HCT116 (cell line): ENCODE measurements at regions not wholly inside any gene's neighbourhood (a gene's known extent, or its start where the extent isn't known, plus 50 kb on each side); places are given as distances from the start of the nearest gene placed in this dataset.

Source experiments
- ATAC-seq: fragments of 200-7000 bp; cut with Tn5 transposase; 2 replicates; pipeline ENCODE4 v1.9.1; 2020; ENCODE audit warnings: mild to moderate bottlenecking, moderate library complexity
- BruUV-seq: library from RNA; stranded (reverse); fragments of 400-500 nt; replicated peaks from 2 replicates; lab custom pipeline; 2021; lab: Mats Ljungman, UMichigan
- CTCF ChIA-PET: fragments of 300-600 bp; sonication (Branson Sonifier 250); formaldehyde crosslinking; loops from one replicate; lab custom pipeline; 2021; ENCODE audit warnings: antibody characterized with exemption; lab: Charles Lee
- POLR2A ChIA-PET: fragments of 300-600, 350-600 bp; sonication (Branson Sonifier 250); formaldehyde crosslinking; loops from one replicate; lab custom pipeline; 2021; ENCODE audit warnings: antibody characterized with exemption; lab: Charles Lee
- RAD21 ChIA-PET, 2 experiments: fragments of 300-600 bp; sonication (Branson Sonifier 250); formaldehyde crosslinking; loops; one replicate each; lab custom pipeline; 2023; ENCODE audit warnings: low total read pairs in 2 of 2; ENCODE audit not compliant: uncharacterized antibody in 2 of 2, unreplicated experiment in 2 of 2, low non-redundant PET in 1 of 2; lab: Charles Lee
- DNase-seq: peaks from one replicate; pipeline ENCODE4 v3.0.0-alpha.2; 2010; ENCODE audit warnings: low read depth, low spot score
- H2AFZ ChIP-seq: fragments of 200-600 bp; shearing (Covaris generic), sonication (generic); 2 replicates; pipeline ENCODE4 v1.6.1; 2017; ENCODE audit warnings: low read depth, mixed run types, mixed read lengths, antibody characterized with exemption, low read length; ENCODE audit not compliant: poor library complexity, severe bottlenecking
- H3K27ac ChIP-seq: 2 replicates; pipeline ENCODE4 v1.5.1; 2012; ENCODE audit warnings: low read depth, low read length
- H3K27me3 ChIP-seq: fragments of 200-600 bp; sonication (generic); 2 replicates; pipeline ENCODE4 v1.6.1; 2016; ENCODE audit warnings: mixed run types, low read length, mixed read lengths; ENCODE audit not compliant: insufficient read depth
- H3K36me3 ChIP-seq, 2 experiments: fragments of 200-500 bp in 1 of 2; fragments of 200-600 bp in 1 of 2; sonication (Bioruptor generic) in 1 of 2; sonication (generic) in 1 of 2; 2 replicates each; pipeline versions ENCODE4 v1.5.1 to v1.6.1; 2014 to 2016; ENCODE audit warnings: low read length in 2 of 2, inconsistent platforms in 1 of 2, mixed read lengths in 1 of 2, mixed run types in 1 of 2; ENCODE audit not compliant: insufficient read depth in 2 of 2, control insufficient read depth in 1 of 2
- H3K4me1 ChIP-seq, 2 experiments: fragments of 200-600 bp in 1 of 2; sonication (generic) in 1 of 2; 2 replicates each; pipeline versions ENCODE4 v1.5.1 to v1.6.1; 2012 to 2017; ENCODE audit warnings: low read length in 2 of 2, inconsistent platforms in 1 of 2, mild to moderate bottlenecking in 1 of 2, mixed read lengths in 1 of 2, mixed run types in 1 of 2, moderate library complexity in 1 of 2; ENCODE audit not compliant: insufficient read depth in 2 of 2, control insufficient read depth in 1 of 2
- H3K4me2 ChIP-seq: fragments of 200-600 bp; sonication (generic); 2 replicates; pipeline ENCODE4 v1.6.1; 2017; ENCODE audit warnings: mixed run types, low read length, mixed read lengths
- H3K4me3 ChIP-seq, 2 experiments: fragments of 200-600 bp in 1 of 2; sonication (generic) in 1 of 2; replicated peaks in 1 of 2; 2 replicates each; pipeline ENCODE4 v1.5.1; 2011 to 2016; ENCODE audit warnings: low read length in 2 of 2, control low read depth in 1 of 2, low read depth in 1 of 2, mild to moderate bottlenecking in 1 of 2, mixed read lengths in 1 of 2, mixed run types in 1 of 2
- H3K79me2 ChIP-seq: fragments of 200-600 bp; sonication (generic); 2 replicates; pipeline ENCODE4 v1.6.1; 2017; ENCODE audit warnings: mild to moderate bottlenecking, mixed run types, low read length, moderate library complexity, mixed read lengths; ENCODE audit not compliant: insufficient read depth
- H3K9ac ChIP-seq: fragments of 200-600 bp; sonication (generic); 2 replicates; pipeline ENCODE4 v1.6.1; 2016; ENCODE audit warnings: low read length, mixed read lengths
- H3K9me2 ChIP-seq: fragments of 200-600 bp; sonication (generic), shearing (Covaris generic); 2 replicates; pipeline ENCODE4 v1.6.1; 2017; ENCODE audit warnings: mixed run types, mild to moderate bottlenecking, moderate library complexity; ENCODE audit not compliant: insufficient read depth
- H3K9me3 ChIP-seq, 2 experiments: fragments of 200-500 bp in 1 of 2; fragments of 200-600 bp in 1 of 2; sonication (Bioruptor generic) in 1 of 2; sonication (generic) in 1 of 2; 2 replicates each; pipeline ENCODE4 v1.6.1; 2014 to 2017; ENCODE audit warnings: low read length in 2 of 2, mixed read lengths in 2 of 2, inconsistent platforms in 1 of 2, low read depth in 1 of 2, mild to moderate bottlenecking in 1 of 2, mixed run types in 1 of 2, moderate library complexity in 1 of 2; ENCODE audit not compliant: control insufficient read depth in 1 of 2, insufficient read depth in 1 of 2
- H4K20me1 ChIP-seq: fragments of 200-600 bp; sonication (generic), shearing (Covaris generic); 2 replicates; pipeline ENCODE4 v1.6.1; 2017; ENCODE audit warnings: mixed run types, mild to moderate bottlenecking, moderate library complexity; ENCODE audit not compliant: insufficient read depth
- CTCF ChIP-seq, 3 experiments: fragments of 200-600 bp in 1 of 3; sonication (generic) in 1 of 3; IDR thresholded peaks in 2 of 3; conservative IDR thresholded peaks in 1 of 3; 2 replicates each; pipeline ENCODE4 v1.5.1; 2012 to 2017; ENCODE audit warnings: low read depth in 2 of 3, low read length in 2 of 3, antibody characterized with exemption in 1 of 3, borderline replicate concordance in 1 of 3, control low read depth in 1 of 3, mild to moderate bottlenecking in 1 of 3, mixed read lengths in 1 of 3, mixed run types in 1 of 3, moderate library complexity in 1 of 3; ENCODE audit not compliant: insufficient read depth in 1 of 3
- EGR1 ChIP-seq: IDR thresholded peaks from 2 replicates; pipeline ENCODE4 v1.6.1; 2012; ENCODE audit warnings: low read depth
- EZH2 ChIP-seq: fragments of 200-600 bp; sonication (generic); IDR thresholded peaks from 2 replicates; pipeline ENCODE4 v1.6.1; 2017; ENCODE audit warnings: antibody characterized with exemption, mixed run types
- JUND ChIP-seq: IDR thresholded peaks from 2 replicates; pipeline ENCODE4 v1.6.1; 2012
- MAX ChIP-seq: IDR thresholded peaks from 2 replicates; pipeline ENCODE4 v1.6.1; 2012
- POLR2A ChIP-seq: IDR thresholded peaks from 2 replicates; pipeline ENCODE4 v1.7.0; 2011; ENCODE audit warnings: borderline replicate concordance; ENCODE audit not compliant: insufficient read depth, insufficient read length; ENCODE audit errors: extremely low read depth
- POLR2AphosphoS5 ChIP-seq: IDR thresholded peaks from 2 replicates; pipeline ENCODE4 v1.6.1; 2011; ENCODE audit warnings: mild to moderate bottlenecking, low read depth, low read length, moderate library complexity
- RAD21 ChIP-seq: IDR thresholded peaks from 2 replicates; pipeline ENCODE4 v1.6.1; 2012; ENCODE audit warnings: low read depth, mild to moderate bottlenecking
- REST ChIP-seq: IDR thresholded peaks from 2 replicates; pipeline ENCODE4 v1.6.1; 2012; ENCODE audit warnings: low read depth
- YY1 ChIP-seq: IDR thresholded peaks from 2 replicates; pipeline ENCODE4 v1.6.1; 2011; ENCODE audit warnings: low read length, low read depth, moderate library complexity, mild to moderate bottlenecking; ENCODE audit not compliant: insufficient replicate concordance; ENCODE audit errors: extremely low read depth
- ZBTB33 ChIP-seq: IDR thresholded peaks from 2 replicates; pipeline ENCODE4 v1.6.1; 2011; ENCODE audit warnings: mild to moderate bottlenecking, low read length, moderate library complexity; ENCODE audit not compliant: insufficient replicate concordance; ENCODE audit errors: extremely low read depth
- ZFX ChIP-seq: fragments of 450-650 bp; IDR thresholded peaks from 2 replicates; pipeline ENCODE4 v1.6.1; 2017
- ZNF274 ChIP-seq: fragments of 200-500 bp; sonication (Bioruptor generic); IDR thresholded peaks from 2 replicates; pipeline ENCODE4 v1.6.1; 2014; ENCODE audit warnings: mild to moderate bottlenecking, low read depth, low read length, inconsistent platforms
- intact Hi-C: fragments of 100-400 bp; cut with micrococcal nuclease; formaldehyde crosslinking; loops from 2 replicates; pipeline ENCODE4 v1.10.0; 2022

- no peak for TF ChIP-seq ZNF274
- TF ChIP-seq JUND, result no peak
- TF ChIP-seq EZH2, result no peak
- TF ChIP-seq YY1, result no peak
- TF ChIP-seq MAX, result no peak
These were observed 53.0 kb upstream of the BCL11B start (continued) for GRCh38 chr14:99325016-99325415.

- Histone ChIP-seq H3K27ac (no peak overlapping the region), H3K9ac (no peak overlapping the region), H3K4me1 (peaks cover 0 to 11% of the 10 kb centered on the region in 2 experiments; a peak in 1 of 4 replicates), H2AFZ (no peak overlapping the region), H3K79me2 (no peaks in the 10 kb centered on the region), H3K4me3 (no peak overlapping the region), H3K4me2 (no peak overlapping the region), H3K36me3 (no peaks in the 10 kb centered on the region), H3K9me3 (no peaks in the 10 kb centered on the region), H3K9me2 (no peaks in the 10 kb centered on the region), H3K27me3 (peaks cover 8% of the 10 kb centered on the region; the same call in 1 of the 2 replicates), H4K20me1 (no peaks in the 10 kb centered on the region)
- ATAC-seq (no peak), DNase-seq (no peak)
- BruUV-seq, result no TSS peak
- no peak for TF ChIP-seq POLR2A
- TF ChIP-seq ZFX, result no peak
- TF ChIP-seq RAD21, result no peak
- no peak for TF ChIP-seq ZBTB33
- no peak for TF ChIP-seq POLR2AphosphoS5
- no peak for TF ChIP-seq REST
- TF ChIP-seq CTCF (IDR thresholded peaks at IDR 0.05 in 2 of 3, conservative IDR thresholded peaks at IDR 0.05 in 1 of 3; ENCODE audit: borderline replicate concordance in 1 of 3, insufficient read depth in 1 of 3, low read depth in 2 of 3, low read length in 2 of 3), result no peak
- no peak for TF ChIP-seq EGR1
- CTCF ChIA-PET, result no interaction called here
- RAD21 ChIA-PET, result no interaction called here
- POLR2A ChIA-PET, result no interaction called here
- intact Hi-C loops, result no loop called here
These were observed 52.3 kb upstream of the BCL11B start for GRCh38 chr14:99324291-99324690.
